Keratinocyte (primary cell): ENCODE measurements at regions not wholly inside any gene's neighbourhood (a gene's known extent, or its start where the extent isn't known, plus 50 kb on each side); places are given as distances from the start of the nearest gene placed in this dataset.

ENCODE experiments used
- DNase-seq: peaks from one replicate; pipeline ENCODE4 v3.0.0-alpha.2; 2011; ENCODE audit warnings: low read depth, missing footprints, low spot score
- FAIRE-seq: peaks from 2 replicates; lab custom pipeline; 2011; peaks lifted over from hg19 to GRCh38; lab: Jason Lieb, UNC
- H2AFZ ChIP-seq: 2 replicates; pipeline ENCODE4 v1.6.0; 2012; ENCODE audit warnings: low read length, control low read depth, inconsistent platforms; ENCODE audit not compliant: control insufficient read depth
- H3K27ac ChIP-seq: 2 replicates; pipeline ENCODE4 v1.5.1; 2011; ENCODE audit warnings: low read length; ENCODE audit not compliant: control insufficient read depth, insufficient read depth
- H3K27me3 ChIP-seq: 3 replicates; pipeline ENCODE4 v1.6.0; 2011; ENCODE audit warnings: low read length; ENCODE audit not compliant: control insufficient read depth, insufficient read depth; ENCODE audit errors: extremely low read depth
- H3K36me3 ChIP-seq, 2 experiments: 2 replicates in 1 of 2; 3 replicates in 1 of 2; pipeline ENCODE4 v1.5.1; 2011; ENCODE audit warnings: low read length in 2 of 2, mild to moderate bottlenecking in 1 of 2; ENCODE audit not compliant: control insufficient read depth in 2 of 2, insufficient read depth in 2 of 2; ENCODE audit errors: extremely low read depth in 1 of 2
- H3K4me1 ChIP-seq: 3 replicates; pipeline ENCODE4 v1.5.1; 2011; ENCODE audit warnings: low read length; ENCODE audit not compliant: control insufficient read depth, insufficient read depth; ENCODE audit errors: extremely low read depth
- H3K4me2 ChIP-seq: 3 replicates; pipeline ENCODE4 v1.6.0; 2011; ENCODE audit warnings: low read depth, low read length; ENCODE audit not compliant: control insufficient read depth, insufficient read depth; ENCODE audit errors: extremely low read depth
- H3K4me3 ChIP-seq, 3 experiments: fragments of 200-600 bp in 1 of 3; sonication (generic) in 1 of 3; 2 replicates in 2 of 3; 3 replicates in 1 of 3; pipeline ENCODE4 v1.5.1; 2011 to 2016; ENCODE audit warnings: low read length in 3 of 3, mild to moderate bottlenecking in 3 of 3, control low read depth in 2 of 3, inconsistent platforms in 1 of 3, low read depth in 1 of 3, mixed read lengths in 1 of 3, mixed run types in 1 of 3, moderate library complexity in 1 of 3; ENCODE audit not compliant: control insufficient read depth in 2 of 3, insufficient read depth in 2 of 3; ENCODE audit errors: extremely low read depth in 1 of 3
- H3K79me2 ChIP-seq: 2 replicates; pipeline ENCODE4 v1.6.0; 2012; ENCODE audit warnings: low read length; ENCODE audit not compliant: control insufficient read depth, insufficient read depth
- H3K9ac ChIP-seq: 3 replicates; pipeline ENCODE4 v1.6.0; 2011; ENCODE audit warnings: low read length; ENCODE audit not compliant: control insufficient read depth, insufficient read depth; ENCODE audit errors: extremely low read depth
- H3K9me1 ChIP-seq: 3 replicates; pipeline ENCODE4 v1.6.0; 2011; ENCODE audit warnings: low read length; ENCODE audit not compliant: control insufficient read depth, insufficient read depth; ENCODE audit errors: extremely low read depth
- H3K9me3 ChIP-seq: 2 replicates; pipeline ENCODE4 v1.5.1; 2012; ENCODE audit warnings: low read depth, low read length; ENCODE audit not compliant: control insufficient read depth
- H4K20me1 ChIP-seq: 3 replicates; pipeline ENCODE4 v1.6.0; 2011; ENCODE audit warnings: low read length; ENCODE audit not compliant: control insufficient read depth, insufficient read depth; ENCODE audit errors: extremely low read depth
- CTCF ChIP-seq, 3 experiments: IDR thresholded peaks in 1 of 3; conservative IDR thresholded peaks in 1 of 3; optimal IDR thresholded peaks in 1 of 3; 2 replicates in 2 of 3; 3 replicates in 1 of 3; pipeline versions ENCODE3 to v1.5.1; 2011; ENCODE audit warnings: low read length in 3 of 3, mild to moderate bottlenecking in 3 of 3, moderate library complexity in 2 of 3, control low read depth in 1 of 3, inconsistent platforms in 1 of 3; ENCODE audit not compliant: insufficient read depth in 2 of 3; ENCODE audit errors: extremely low read depth in 1 of 3
- EZH2 ChIP-seq: IDR thresholded peaks from one replicate; pipeline ENCODE4 v1.6.1; 2012; ENCODE audit warnings: inconsistent platforms, mild to moderate bottlenecking, low read length, moderate library complexity
- dilution Hi-C: fragments of 300-500 bp; cut with MboI; formaldehyde crosslinking; loops from one replicate; pipeline ENCODE4 v1.7.0; 2020; ENCODE audit warnings: low sequenced_read_pairs; ENCODE audit not compliant: extremely low pct_ligation_motif_present

GRCh38 chr20:47879771-47880170 lies 94.5 kb upstream of the SULF2 start:
- no peaks in the 10 kb centered on the region for H3K27me3 ChIP-seq
- H2AFZ ChIP-seq, result no peak overlapping the region
- FAIRE-seq, result no peak
- H3K9me3 ChIP-seq, result no peaks in the 10 kb centered on the region
- H3K79me2 ChIP-seq, result no peaks in the 10 kb centered on the region
- H3K27ac ChIP-seq, result no peak overlapping the region
- no peaks in the 10 kb centered on the region for H3K4me1 ChIP-seq
- H3K4me3 ChIP-seq, result no peak overlapping the region
- TF ChIP-seq CTCF (optimal IDR thresholded peaks at IDR 0.05 in 1 of 3, IDR thresholded peaks at IDR 0.05 in 1 of 3, conservative IDR thresholded peaks at IDR 0.05 in 1 of 3; ENCODE audit: extremely low read depth in 1 of 3, insufficient read depth in 2 of 3, low read length in 3 of 3) (no peak), EZH2 (no peak)
- dilution Hi-C loops, result no loop called here
- no peaks in the 10 kb centered on the region for H4K20me1 ChIP-seq
- H3K4me2 ChIP-seq, result no peak overlapping the region
- DNase-seq, result no peak
- H3K9me1 ChIP-seq, result no peaks in the 10 kb centered on the region
- no peaks in the 10 kb centered on the region for H3K36me3 ChIP-seq
- no peak overlapping the region for H3K9ac ChIP-seq

- Histone ChIP-seq H3K36me3 (no peaks in the 10 kb centered on the region), H4K20me1 (no peaks in the 10 kb centered on the region), H3K27ac (no peak overlapping the region), H3K9me3 (no peaks in the 10 kb centered on the region), H3K4me1 (no peaks in the 10 kb centered on the region), H2AFZ (no peak overlapping the region), H3K9me1 (no peaks in the 10 kb centered on the region), H3K4me2 (no peak overlapping the region), H3K4me3 (no peak overlapping the region), H3K27me3 (no peaks in the 10 kb centered on the region), H3K9ac (no peak overlapping the region), H3K79me2 (no peaks in the 10 kb centered on the region)
- DNase-seq, result no peak
- no peak for TF ChIP-seq CTCF (optimal IDR thresholded peaks at IDR 0.05 in 1 of 3, IDR thresholded peaks at IDR 0.05 in 1 of 3, conservative IDR thresholded peaks at IDR 0.05 in 1 of 3; ENCODE audit: extremely low read depth in 1 of 3, insufficient read depth in 2 of 3, low read length in 3 of 3)
- TF ChIP-seq EZH2, result no peak
- FAIRE-seq, result no peak
- dilution Hi-C loops, result no loop called here
Measured at GRCh38 chr20:47878601-47879027, 93.3 kb upstream of the SULF2 start.
